Breast epithelium (tissue), 4 donors: ENCODE measurements at regions not wholly inside any gene's neighbourhood (a gene's known extent, or its start where the extent isn't known, plus 50 kb on each side); places are given as distances from the start of the nearest gene placed in this dataset.

Experiments used
- DNase-seq, 2 donors: peaks; one replicate each; pipeline ENCODE4 v3.0.0-alpha.2; 2019; ENCODE audit warnings: low spot score in 2 of 2
- H3K27ac ChIP-seq, 2 donors: fragments of 200-600 bp; sonication (generic) in 1 of 2; one replicate each; pipeline ENCODE4 v1.5.1; 2016 to 2019; ENCODE audit warnings: mild to moderate bottlenecking in 1 of 2
- H3K27me3 ChIP-seq, 2 donors: fragments of 200-600 bp; sonication (generic) in 1 of 2; one replicate each; pipeline versions ENCODE4 v1.5.1 to v1.6.0; 2017 to 2019; ENCODE audit warnings: control low read depth in 1 of 2, mild to moderate bottlenecking in 1 of 2
- H3K36me3 ChIP-seq: fragments of 200-600 bp; one replicate; pipeline ENCODE4 v1.5.1; 2019
- H3K4me1 ChIP-seq, 2 donors: fragments of 200-600 bp; sonication (generic); one replicate each; pipeline ENCODE4 v1.5.1; 2016 to 2019; ENCODE audit warnings: control low read depth in 1 of 2
- H3K4me3 ChIP-seq, 3 donors: fragments of 200-600 bp; sonication (generic); 1 replicate in 2 of 3; 2 replicates in 1 of 3; pipeline ENCODE4 v1.5.1; 2016 to 2019; ENCODE audit warnings: mild to moderate bottlenecking in 3 of 3, moderate library complexity in 2 of 3
- H3K9me3 ChIP-seq, 2 donors: fragments of 200-600 bp; sonication (generic) in 1 of 2; one replicate each; pipeline ENCODE4 v1.5.1; 2016 to 2019; ENCODE audit warnings: control low read depth in 1 of 2
- CTCF ChIP-seq, 3 donors: fragments of 450-650 bp; IDR thresholded peaks; one replicate each; pipeline ENCODE4 v1.5.1; 2016 to 2017; ENCODE audit warnings: antibody characterized with exemption in 3 of 3, mild to moderate bottlenecking in 3 of 3, moderate library complexity in 3 of 3
- POLR2A ChIP-seq: fragments of 450-650 bp; IDR thresholded peaks from one replicate; pipeline ENCODE4 v1.6.1; 2016; ENCODE audit warnings: antibody characterized with exemption, mild to moderate bottlenecking, moderate library complexity
- POLR2AphosphoS5 ChIP-seq, 3 donors: sonication (generic); formaldehyde crosslinking; IDR thresholded peaks; one replicate each; pipeline ENCODE4 v1.6.1; 2017; ENCODE audit warnings: antibody characterized with exemption in 3 of 3
- intact Hi-C: fragments of 100-400 bp; cut with DNase I; formaldehyde crosslinking; loops from one replicate; pipeline ENCODE4 v1.15.1; 2023; ENCODE audit warnings: low total_unique reads

- Histone ChIP-seq H3K36me3 (no peaks in the 10 kb centered on the region), H3K4me3 (no peak overlapping the region), H3K9me3 (no peaks in the 10 kb centered on the region), H3K4me1 (no peaks in the 10 kb centered on the region), H3K27me3 (no peaks in the 10 kb centered on the region), H3K27ac (no peak overlapping the region)
- TF ChIP-seq CTCF (IDR thresholded peaks at IDR 0.05) (no peak), POLR2AphosphoS5 (IDR thresholded peaks at IDR 0.05) (no peak), POLR2A (no peak)
- no peak for DNase-seq
- intact Hi-C loops, result no loop called here
Observed at GRCh38 chr13:78215458-78216108, 297.0 kb upstream of the EDNRB start.

- Histone ChIP-seq H3K4me1 (no peaks in the 10 kb centered on the region), H3K9me3 (no peaks in the 10 kb centered on the region), H3K27ac (no peak overlapping the region), H3K36me3 (no peaks in the 10 kb centered on the region), H3K4me3 (no peak overlapping the region), H3K27me3 (no peaks in the 10 kb centered on the region)
- intact Hi-C loops, result no loop called here
- no peak for DNase-seq
- no peak for TF ChIP-seq POLR2A
- no peak for TF ChIP-seq POLR2AphosphoS5 (IDR thresholded peaks at IDR 0.05)
- TF ChIP-seq CTCF (IDR thresholded peaks at IDR 0.05), result no peak
Observed at GRCh38 chr13:78201411-78201810, 282.8 kb upstream of the EDNRB start.

DNA sequence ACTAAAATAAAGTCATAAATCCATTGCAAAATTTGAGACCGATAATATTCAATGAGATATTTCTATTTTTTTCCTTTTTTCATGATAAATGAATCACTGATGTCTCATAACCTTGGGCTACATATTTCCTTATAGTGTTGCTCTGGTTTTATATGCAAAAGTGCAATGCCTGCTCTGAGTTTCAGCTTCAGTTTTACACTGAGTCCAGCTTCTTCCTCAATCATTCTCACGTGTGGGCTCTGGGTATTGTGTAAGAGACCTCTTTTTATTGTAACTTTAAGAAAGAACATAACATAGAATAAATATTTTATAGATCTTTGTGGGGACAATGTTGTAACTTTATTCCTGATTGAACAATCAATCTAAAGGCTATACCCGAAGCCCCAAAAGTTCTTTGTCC is 280.2 kb upstream of the EDNRB start:
- Histone ChIP-seq H3K27ac (no peak overlapping the region), H3K27me3 (no peaks in the 10 kb centered on the region), H3K36me3 (no peaks in the 10 kb centered on the region), H3K9me3 (no peaks in the 10 kb centered on the region), H3K4me3 (no peak overlapping the region), H3K4me1 (no peaks in the 10 kb centered on the region)
- intact Hi-C loops, result loop anchor here (5.0 kb wide), 1 partner anchor 893 kb away; no protein-coding TSS in a partner anchor
- no peak for TF ChIP-seq POLR2AphosphoS5 (IDR thresholded peaks at IDR 0.05)
- no peak for TF ChIP-seq POLR2A
- TF ChIP-seq CTCF (IDR thresholded peaks at IDR 0.05), result no peak
- no peak for DNase-seq

- no peak overlapping the region for H3K27ac ChIP-seq
- H3K36me3 ChIP-seq, result no peaks in the 10 kb centered on the region
- no peak for DNase-seq
- no peaks in the 10 kb centered on the region for H3K4me1 ChIP-seq
- H3K27me3 ChIP-seq, result no peaks in the 10 kb centered on the region
- H3K4me3 ChIP-seq, result no peak overlapping the region
- no peaks in the 10 kb centered on the region for H3K9me3 ChIP-seq
- intact Hi-C loops, result loop anchor here (5.0 kb wide), 1 partner anchor 894 kb away; no protein-coding TSS in a partner anchor
- TF ChIP-seq POLR2AphosphoS5 (IDR thresholded peaks at IDR 0.05) (no peak), POLR2A (no peak), CTCF (IDR thresholded peaks at IDR 0.05) (no peak)
Observed at GRCh38 chr13:78198419-78198818, 279.8 kb upstream of the EDNRB start.

DNA sequence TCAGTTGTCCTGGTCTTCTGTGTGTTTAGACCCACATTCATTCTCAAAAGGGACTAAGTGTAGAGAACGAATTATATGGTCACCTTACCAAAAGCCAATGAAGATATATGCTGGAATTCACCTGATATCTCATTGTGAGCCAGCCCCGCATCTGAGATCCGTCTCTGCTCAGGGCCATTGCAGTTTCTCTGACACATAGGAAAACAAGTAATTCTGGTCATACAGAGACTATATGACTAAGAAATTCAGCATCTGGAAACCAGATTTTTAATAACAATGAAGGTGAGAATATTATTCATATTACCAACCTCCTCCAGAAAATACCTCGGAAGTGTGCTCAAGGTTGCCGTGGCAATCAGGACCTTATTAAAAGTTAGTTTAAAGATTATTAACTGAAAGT is 278.6 kb upstream of the EDNRB start:
- no peaks in the 10 kb centered on the region for H3K36me3 ChIP-seq
- H3K9me3 ChIP-seq, result no peaks in the 10 kb centered on the region
- no peak for DNase-seq
- no peaks in the 10 kb centered on the region for H3K4me1 ChIP-seq
- no peak for TF ChIP-seq CTCF (IDR thresholded peaks at IDR 0.05)
- TF ChIP-seq POLR2AphosphoS5 (IDR thresholded peaks at IDR 0.05), result no peak
- no peak overlapping the region for H3K4me3 ChIP-seq
- H3K27me3 ChIP-seq, result peaks cover 0 to 3% of the 10 kb centered on the region in 2 donors
- intact Hi-C loops, result loop anchor here (5.0 kb wide), 1 partner anchor 895 kb away; no protein-coding TSS in a partner anchor
- H3K27ac ChIP-seq, result no peak overlapping the region
